ENCODE measurements at regions not wholly inside any gene's neighbourhood (a gene's known extent, or its start where the extent isn't known, plus 50 kb on each side); places are given as distances from the start of the nearest gene placed in this dataset.
A peak's percentile ranks its signal among the peaks of the same experiment; 100 is the strongest.

GRCh38 chr10:32156031-32156495 lies 99.8 kb upstream of the KIF5B start:
- H3K9me3 Mint-ChIP-seq: peaks cover 18% of the 10 kb centered on the region
- H3K27ac Mint-ChIP-seq: no peak overlapping the region
- no peaks in the 10 kb centered on the region for H3K36me3 Mint-ChIP-seq (ENCODE audit: low read depth)

GRCh38 chr10:32155075-32155516 lies 98.9 kb upstream of the KIF5B start:
- peaks cover 13% of the 10 kb centered on the region for H3K4me1 Mint-ChIP-seq (ENCODE audit: low read depth)

More at GRCh38 chr10:32156031-32156495, 99.8 kb upstream of the KIF5B start:
- no peaks in the 10 kb centered on the region for H3K27me3 Mint-ChIP-seq
- no peak overlapping the region for H3K4me3 Mint-ChIP-seq
- peaks cover 5% of the 10 kb centered on the region for H3K4me1 Mint-ChIP-seq (ENCODE audit: low read depth)

GRCh38 chr10:32153931-32154330 lies 97.7 kb upstream of the KIF5B start:
- no peak overlapping the region for H3K4me3 Mint-ChIP-seq
- no peak overlapping the region for H3K27ac Mint-ChIP-seq
- peaks cover 21% of the 10 kb centered on the region for H3K4me1 Mint-ChIP-seq (ENCODE audit: low read depth)
- H3K36me3 Mint-ChIP-seq (ENCODE audit: low read depth): no peaks in the 10 kb centered on the region
- H3K9me3 Mint-ChIP-seq: peaks cover 18% of the 10 kb centered on the region
- H3K27me3 Mint-ChIP-seq: no peaks in the 10 kb centered on the region

More at GRCh38 chr10:32155075-32155516, 98.9 kb upstream of the KIF5B start:
- H3K27me3 Mint-ChIP-seq: no peaks in the 10 kb centered on the region
- H3K36me3 Mint-ChIP-seq (ENCODE audit: low read depth): no peaks in the 10 kb centered on the region
- peaks cover 18% of the 10 kb centered on the region for H3K9me3 Mint-ChIP-seq
- H3K4me3 Mint-ChIP-seq: no peak overlapping the region
- no peak overlapping the region for H3K27ac Mint-ChIP-seq

- H3K4me3 Mint-ChIP-seq: no peak overlapping the region
- H3K27me3 Mint-ChIP-seq: no peaks in the 10 kb centered on the region
- peaks cover 18% of the 10 kb centered on the region for H3K9me3 Mint-ChIP-seq
- no peak overlapping the region for H3K27ac Mint-ChIP-seq
- peaks cover 22% of the 10 kb centered on the region for H3K4me1 Mint-ChIP-seq (ENCODE audit: low read depth)
- H3K36me3 Mint-ChIP-seq (ENCODE audit: low read depth): no peaks in the 10 kb centered on the region
Observed at GRCh38 chr10:32153252-32153651, 97.0 kb upstream of the KIF5B start.

- Mint-ChIP-seq H3K9me3 (peaks cover 18% of the 10 kb centered on the region), H3K36me3 (ENCODE audit: low read depth) (no peaks in the 10 kb centered on the region), H3K4me1 (ENCODE audit: low read depth) (peaks cover 22% of the 10 kb centered on the region), H3K4me3 (no peak overlapping the region), H3K27me3 (no peaks in the 10 kb centered on the region), H3K27ac (no peak overlapping the region)
Observed at GRCh38 chr10:32151871-32152270, 95.6 kb upstream of the KIF5B start.

GRCh38 chr10:32150532-32151101 lies 94.4 kb upstream of the KIF5B start:
- Mint-ChIP-seq H3K4me3 (no peak overlapping the region), H3K9me3 (peaks cover 18% of the 10 kb centered on the region), H3K27me3 (no peaks in the 10 kb centered on the region), H3K36me3 (ENCODE audit: low read depth) (no peaks in the 10 kb centered on the region), H3K27ac (no peak overlapping the region), H3K4me1 (ENCODE audit: low read depth) (peaks cover 22% of the 10 kb centered on the region)

- Mint-ChIP-seq H3K4me1 (ENCODE audit: low read depth) (peaks cover 22% of the 10 kb centered on the region), H3K36me3 (ENCODE audit: low read depth) (no peaks in the 10 kb centered on the region), H3K4me3 (no peak overlapping the region), H3K27ac (peak overlapping the region; percentile 52), H3K9me3 (peaks cover 13% of the 10 kb centered on the region), H3K27me3 (no peaks in the 10 kb centered on the region)
Observed at GRCh38 chr10:32149252-32149955, 93.2 kb upstream of the KIF5B start.

GRCh38 chr10:32148864-32149251 lies 92.6 kb upstream of the KIF5B start:
- H3K27ac Mint-ChIP-seq: peak overlapping the region; percentile 52
- H3K36me3 Mint-ChIP-seq (ENCODE audit: low read depth): no peaks in the 10 kb centered on the region
- H3K27me3 Mint-ChIP-seq: no peaks in the 10 kb centered on the region
- peaks cover 22% of the 10 kb centered on the region for H3K4me1 Mint-ChIP-seq (ENCODE audit: low read depth)
- H3K9me3 Mint-ChIP-seq: peaks cover 13% of the 10 kb centered on the region
- H3K4me3 Mint-ChIP-seq: no peak overlapping the region

GRCh38 chr10:32147730-32148129 lies 91.5 kb upstream of the KIF5B start:
- Mint-ChIP-seq H3K4me3 (no peak overlapping the region), H3K9me3 (peaks cover 4% of the 10 kb centered on the region), H3K4me1 (ENCODE audit: low read depth) (peaks cover 22% of the 10 kb centered on the region), H3K27ac (no peak overlapping the region), H3K27me3 (no peaks in the 10 kb centered on the region), H3K36me3 (ENCODE audit: low read depth) (no peaks in the 10 kb centered on the region)

- no peaks in the 10 kb centered on the region for H3K27me3 Mint-ChIP-seq
- no peak overlapping the region for H3K27ac Mint-ChIP-seq
Observed at GRCh38 chr10:32146166-32146565, 89.9 kb upstream of the KIF5B start.

GRCh38 chr10:32144817-32145688 lies 88.8 kb upstream of the KIF5B start:
- H3K4me3 Mint-ChIP-seq: no peak overlapping the region
- H3K27me3 Mint-ChIP-seq: no peaks in the 10 kb centered on the region
- H3K9me3 Mint-ChIP-seq: no peaks in the 10 kb centered on the region
- H3K27ac Mint-ChIP-seq: no peak overlapping the region
- H3K4me1 Mint-ChIP-seq (ENCODE audit: low read depth): peaks cover 10% of the 10 kb centered on the region
- H3K36me3 Mint-ChIP-seq (ENCODE audit: low read depth): no peaks in the 10 kb centered on the region

More at GRCh38 chr10:32146166-32146565, 89.9 kb upstream of the KIF5B start:
- Mint-ChIP-seq H3K36me3 (ENCODE audit: low read depth) (no peaks in the 10 kb centered on the region), H3K4me1 (ENCODE audit: low read depth) (peaks cover 18% of the 10 kb centered on the region), H3K9me3 (no peaks in the 10 kb centered on the region), H3K4me3 (no peak overlapping the region)

GRCh38 chr10:32143302-32143847 lies 87.2 kb upstream of the KIF5B start:
- H3K4me3 Mint-ChIP-seq: no peak overlapping the region
- H3K9me3 Mint-ChIP-seq: no peaks in the 10 kb centered on the region
- H3K27ac Mint-ChIP-seq: no peak overlapping the region
- no peaks in the 10 kb centered on the region for H3K4me1 Mint-ChIP-seq (ENCODE audit: low read depth)
- H3K36me3 Mint-ChIP-seq (ENCODE audit: low read depth): no peaks in the 10 kb centered on the region
- no peaks in the 10 kb centered on the region for H3K27me3 Mint-ChIP-seq

- Mint-ChIP-seq H3K36me3 (ENCODE audit: low read depth) (no peaks in the 10 kb centered on the region), H3K4me3 (no peak overlapping the region), H3K4me1 (ENCODE audit: low read depth) (no peaks in the 10 kb centered on the region), H3K9me3 (no peaks in the 10 kb centered on the region), H3K27ac (no peak overlapping the region), H3K27me3 (no peaks in the 10 kb centered on the region)
Observed at GRCh38 chr10:32142646-32143045, 86.4 kb upstream of the KIF5B start.

- H3K4me3 Mint-ChIP-seq: no peak overlapping the region
- no peaks in the 10 kb centered on the region for H3K9me3 Mint-ChIP-seq
- H3K27me3 Mint-ChIP-seq: no peaks in the 10 kb centered on the region
- H3K36me3 Mint-ChIP-seq (ENCODE audit: low read depth): no peaks in the 10 kb centered on the region
- no peaks in the 10 kb centered on the region for H3K4me1 Mint-ChIP-seq (ENCODE audit: low read depth)
- H3K27ac Mint-ChIP-seq: no peak overlapping the region
Observed at GRCh38 chr10:32141018-32141807, 85.0 kb upstream of the KIF5B start.

Measured in stimulated activated naive CD8-positive, alpha-beta T cell treated with anti-CD3 and anti-CD28 coated beads, Interleukin-15, Interleukin-2, amounts not matched to agents 100 ng/mL and 50 ng/mL, for 24 hours (primary cell).